Spleen (tissue), 7 donors: ENCODE measurements at regions not wholly inside any gene's neighbourhood (a gene's known extent, or its start where the extent isn't known, plus 50 kb on each side); places are given as distances from the start of the nearest gene placed in this dataset.

Source experiments
- CTCF ChIP-seq, 11 experiments: fragments of 200-600 bp in 7 of 11; fragments of 450-650 bp in 4 of 11; sonication (generic) in 4 of 11; IDR thresholded peaks in 8 of 11; conservative IDR thresholded peaks in 3 of 11; 1 replicate in 7 of 11; 2 replicates in 4 of 11; pipeline versions ENCODE4 v1.4.0 to v1.8.0; 2016 to 2021; ENCODE audit warnings: antibody characterized with exemption in 11 of 11, inconsistent platforms in 4 of 11, mild to moderate bottlenecking in 1 of 11
- POLR2A ChIP-seq, 3 donors: fragments of 450-650 bp; IDR thresholded peaks; one replicate each; pipeline ENCODE4 v1.5.1; 2017; ENCODE audit warnings: antibody characterized with exemption in 3 of 3, mild to moderate bottlenecking in 1 of 3
- donor health status: DM: no; HTN: no; CAD: no; lungs with moderate emphysema.
- donor health status: DM: no; HTN: no; CAD: no.
- donor health status: DM: no; HTN: no; CAD: no.

- TF ChIP-seq POLR2A (IDR thresholded peaks at IDR 0.05) (no peak), CTCF (IDR thresholded peaks at IDR 0.05 in 8 of 11, conservative IDR thresholded peaks at IDR 0.05 in 3 of 11) (no peak)
Observed at GRCh38 chr4:187547316-187547715, 448.3 kb upstream of the ZFP42 start.
